HCT116 (cell line): ENCODE measurements at regions not wholly inside any gene's neighbourhood (a gene's known extent, or its start where the extent isn't known, plus 50 kb on each side); places are given as distances from the start of the nearest gene placed in this dataset.
"Not testable (repeated sequence)": the region's sequence is repeated elsewhere in the genome, so short reads cannot be mapped to it uniquely, and the experiment has no call there.

Experiments used
- ATAC-seq: fragments of 200-7000 bp; cut with Tn5 transposase; 2 replicates; pipeline ENCODE4 v1.9.1; 2020; ENCODE audit warnings: mild to moderate bottlenecking, moderate library complexity
- BruUV-seq: library from RNA; stranded (reverse); fragments of 400-500 nt; replicated peaks from 2 replicates; lab custom pipeline; 2021; lab: Mats Ljungman, UMichigan
- CTCF ChIA-PET: fragments of 300-600 bp; sonication (Branson Sonifier 250); formaldehyde crosslinking; loops from one replicate; lab custom pipeline; 2021; ENCODE audit warnings: antibody characterized with exemption; lab: Charles Lee
- POLR2A ChIA-PET: fragments of 300-600, 350-600 bp; sonication (Branson Sonifier 250); formaldehyde crosslinking; loops from one replicate; lab custom pipeline; 2021; ENCODE audit warnings: antibody characterized with exemption; lab: Charles Lee
- RAD21 ChIA-PET, 2 experiments: fragments of 300-600 bp; sonication (Branson Sonifier 250); formaldehyde crosslinking; loops; one replicate each; lab custom pipeline; 2023; ENCODE audit warnings: low total read pairs in 2 of 2; ENCODE audit not compliant: uncharacterized antibody in 2 of 2, unreplicated experiment in 2 of 2, low non-redundant PET in 1 of 2; lab: Charles Lee
- DNase-seq: peaks from one replicate; pipeline ENCODE4 v3.0.0-alpha.2; 2010; ENCODE audit warnings: low read depth, low spot score
- H2AFZ ChIP-seq: fragments of 200-600 bp; shearing (Covaris generic), sonication (generic); 2 replicates; pipeline ENCODE4 v1.6.1; 2017; ENCODE audit warnings: low read depth, mixed run types, mixed read lengths, antibody characterized with exemption, low read length; ENCODE audit not compliant: poor library complexity, severe bottlenecking
- H3K27ac ChIP-seq: 2 replicates; pipeline ENCODE4 v1.5.1; 2012; ENCODE audit warnings: low read depth, low read length
- H3K27me3 ChIP-seq: fragments of 200-600 bp; sonication (generic); 2 replicates; pipeline ENCODE4 v1.6.1; 2016; ENCODE audit warnings: mixed run types, low read length, mixed read lengths; ENCODE audit not compliant: insufficient read depth
- H3K36me3 ChIP-seq, 2 experiments: fragments of 200-500 bp in 1 of 2; fragments of 200-600 bp in 1 of 2; sonication (Bioruptor generic) in 1 of 2; sonication (generic) in 1 of 2; 2 replicates each; pipeline versions ENCODE4 v1.5.1 to v1.6.1; 2014 to 2016; ENCODE audit warnings: low read length in 2 of 2, inconsistent platforms in 1 of 2, mixed read lengths in 1 of 2, mixed run types in 1 of 2; ENCODE audit not compliant: insufficient read depth in 2 of 2, control insufficient read depth in 1 of 2
- H3K4me1 ChIP-seq, 2 experiments: fragments of 200-600 bp in 1 of 2; sonication (generic) in 1 of 2; 2 replicates each; pipeline versions ENCODE4 v1.5.1 to v1.6.1; 2012 to 2017; ENCODE audit warnings: low read length in 2 of 2, inconsistent platforms in 1 of 2, mild to moderate bottlenecking in 1 of 2, mixed read lengths in 1 of 2, mixed run types in 1 of 2, moderate library complexity in 1 of 2; ENCODE audit not compliant: insufficient read depth in 2 of 2, control insufficient read depth in 1 of 2
- H3K4me2 ChIP-seq: fragments of 200-600 bp; sonication (generic); 2 replicates; pipeline ENCODE4 v1.6.1; 2017; ENCODE audit warnings: mixed run types, low read length, mixed read lengths
- H3K4me3 ChIP-seq, 2 experiments: fragments of 200-600 bp in 1 of 2; sonication (generic) in 1 of 2; replicated peaks in 1 of 2; 2 replicates each; pipeline ENCODE4 v1.5.1; 2011 to 2016; ENCODE audit warnings: low read length in 2 of 2, control low read depth in 1 of 2, low read depth in 1 of 2, mild to moderate bottlenecking in 1 of 2, mixed read lengths in 1 of 2, mixed run types in 1 of 2
- H3K79me2 ChIP-seq: fragments of 200-600 bp; sonication (generic); 2 replicates; pipeline ENCODE4 v1.6.1; 2017; ENCODE audit warnings: mild to moderate bottlenecking, mixed run types, low read length, moderate library complexity, mixed read lengths; ENCODE audit not compliant: insufficient read depth
- H3K9ac ChIP-seq: fragments of 200-600 bp; sonication (generic); 2 replicates; pipeline ENCODE4 v1.6.1; 2016; ENCODE audit warnings: low read length, mixed read lengths
- H3K9me2 ChIP-seq: fragments of 200-600 bp; sonication (generic), shearing (Covaris generic); 2 replicates; pipeline ENCODE4 v1.6.1; 2017; ENCODE audit warnings: mixed run types, mild to moderate bottlenecking, moderate library complexity; ENCODE audit not compliant: insufficient read depth
- H3K9me3 ChIP-seq, 2 experiments: fragments of 200-500 bp in 1 of 2; fragments of 200-600 bp in 1 of 2; sonication (Bioruptor generic) in 1 of 2; sonication (generic) in 1 of 2; 2 replicates each; pipeline ENCODE4 v1.6.1; 2014 to 2017; ENCODE audit warnings: low read length in 2 of 2, mixed read lengths in 2 of 2, inconsistent platforms in 1 of 2, low read depth in 1 of 2, mild to moderate bottlenecking in 1 of 2, mixed run types in 1 of 2, moderate library complexity in 1 of 2; ENCODE audit not compliant: control insufficient read depth in 1 of 2, insufficient read depth in 1 of 2
- H4K20me1 ChIP-seq: fragments of 200-600 bp; sonication (generic), shearing (Covaris generic); 2 replicates; pipeline ENCODE4 v1.6.1; 2017; ENCODE audit warnings: mixed run types, mild to moderate bottlenecking, moderate library complexity; ENCODE audit not compliant: insufficient read depth
- CEBPB ChIP-seq: IDR thresholded peaks from 2 replicates; pipeline ENCODE4 v1.6.1; 2012; ENCODE audit warnings: low read depth
- ELF1 ChIP-seq: IDR thresholded peaks from 2 replicates; pipeline ENCODE4 v1.6.1; 2012; ENCODE audit warnings: low read depth, borderline replicate concordance
- JUND ChIP-seq: IDR thresholded peaks from 2 replicates; pipeline ENCODE4 v1.6.1; 2012
- POLR2A ChIP-seq: IDR thresholded peaks from 2 replicates; pipeline ENCODE4 v1.7.0; 2011; ENCODE audit warnings: borderline replicate concordance; ENCODE audit not compliant: insufficient read depth, insufficient read length; ENCODE audit errors: extremely low read depth
- SP1 ChIP-seq: IDR thresholded peaks from 2 replicates; pipeline ENCODE4 v1.6.1; 2012; ENCODE audit warnings: low read depth
- SRF ChIP-seq: IDR thresholded peaks from 2 replicates; pipeline ENCODE4 v1.6.1; 2012; ENCODE audit warnings: low read depth
- YY1 ChIP-seq: IDR thresholded peaks from 2 replicates; pipeline ENCODE4 v1.6.1; 2011; ENCODE audit warnings: low read length, low read depth, moderate library complexity, mild to moderate bottlenecking; ENCODE audit not compliant: insufficient replicate concordance; ENCODE audit errors: extremely low read depth
- ZFX ChIP-seq: fragments of 450-650 bp; IDR thresholded peaks from 2 replicates; pipeline ENCODE4 v1.6.1; 2017
- ZNF274 ChIP-seq: fragments of 200-500 bp; sonication (Bioruptor generic); IDR thresholded peaks from 2 replicates; pipeline ENCODE4 v1.6.1; 2014; ENCODE audit warnings: mild to moderate bottlenecking, low read depth, low read length, inconsistent platforms
- intact Hi-C: fragments of 100-400 bp; cut with micrococcal nuclease; formaldehyde crosslinking; loops from 2 replicates; pipeline ENCODE4 v1.10.0; 2022
- TF ChIP-seq, protein P1 (sequence below): IDR thresholded peaks from 2 replicates; pipeline ENCODE4 v1.6.1; 2012; ENCODE audit warnings: low read depth
- TF ChIP-seq, protein P2 (sequence below): IDR thresholded peaks from 2 replicates; pipeline ENCODE4 v1.6.1; 2012
- TF ChIP-seq, protein P3 (sequence below): IDR thresholded peaks from 2 replicates; pipeline ENCODE4 v1.6.1; 2011; ENCODE audit warnings: mild to moderate bottlenecking, low read length, moderate library complexity; ENCODE audit not compliant: insufficient replicate concordance; ENCODE audit errors: extremely low read depth

DNA sequence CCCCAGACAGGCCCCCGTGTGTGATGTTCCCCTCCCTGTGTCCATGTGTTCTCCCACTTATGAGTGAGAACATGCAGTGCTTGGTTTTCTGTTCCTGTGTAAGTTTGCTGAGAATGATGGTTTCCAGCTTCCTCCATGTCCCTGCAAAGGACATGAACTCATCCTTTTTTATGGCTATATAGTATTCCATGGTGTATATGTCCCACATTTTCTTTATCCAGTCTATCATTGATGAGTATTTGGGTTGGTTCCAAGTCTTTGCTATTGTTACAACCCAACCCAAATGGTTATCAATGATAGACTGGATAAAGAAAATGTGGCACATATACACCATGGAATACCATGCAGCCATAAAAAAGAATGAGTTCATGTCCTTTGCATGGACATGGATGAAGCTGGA, 184.5 kb downstream of the PDCD6IP start:
- DNase-seq, BruUV-seq, H3K27me3 ChIP-seq, H3K4me3 ChIP-seq, H3K36me3 ChIP-seq, POLR2A ChIA-PET, RAD21 ChIA-PET, H3K79me2 ChIP-seq, ATAC-seq, H3K9me2 ChIP-seq, H4K20me1 ChIP-seq, H3K4me1 ChIP-seq, H3K4me2 ChIP-seq, CTCF ChIA-PET, H2AFZ ChIP-seq, H3K9ac ChIP-seq, H3K27ac ChIP-seq, H3K9me3 ChIP-seq: not testable (repeated sequence)
- intact Hi-C loops, result loop anchor here (5.0 kb wide), 2 partner anchors 699 to 1924 kb away; no protein-coding TSS in a partner anchor

DNA sequence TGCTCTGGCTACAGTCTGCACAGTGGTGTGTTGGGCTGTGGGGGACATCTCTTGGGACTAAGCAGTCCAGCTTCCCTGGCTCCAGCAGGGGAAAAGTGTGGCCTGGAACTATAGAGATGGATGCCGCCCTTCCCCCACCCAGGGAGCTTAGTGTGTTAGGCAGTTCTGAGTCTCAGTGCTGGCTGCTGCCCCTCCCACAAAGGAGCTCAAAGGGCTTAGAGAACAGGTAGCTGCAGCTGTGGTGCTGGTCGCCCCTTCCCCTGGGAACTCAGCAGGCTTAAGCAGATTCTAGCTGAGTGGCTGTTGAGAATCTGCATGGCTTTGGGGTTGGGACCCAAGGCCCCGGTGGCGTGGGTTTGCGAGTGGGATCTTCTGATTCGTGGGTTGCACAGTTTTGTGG, 190.8 kb downstream of the PDCD6IP start:
- Histone ChIP-seq H3K9me2 (no peaks in the 10 kb centered on the region), H3K36me3 (no peaks in the 10 kb centered on the region), H3K4me2 (no peak overlapping the region), H3K79me2 (no peaks in the 10 kb centered on the region), H3K9ac (no peak overlapping the region), H3K9me3 (no peaks in the 10 kb centered on the region), H4K20me1 (no peaks in the 10 kb centered on the region), H2AFZ (no peak overlapping the region), H3K4me3 (no peak overlapping the region), H3K4me1 (no peaks in the 10 kb centered on the region), H3K27ac (no peak overlapping the region), H3K27me3 (peaks cover 18% of the 10 kb centered on the region; the same call in 1 of the 2 replicates)
- intact Hi-C loops, result no loop called here
- ChIA-PET POLR2A (no interaction called here), CTCF (no interaction called here), RAD21 (no interaction called here)
- BruUV-seq, result no TSS peak
- ATAC-seq, result no peak
- DNase-seq, result no peak
- TF ChIP-seq SRF (no peak), CEBPB (no peak), ZNF274 (no peak), ZFX (no peak), ELF1 (no peak), YY1 (no peak), POLR2A (no peak), JUND (no peak), SP1 (no peak)
- TF ChIP-seq, protein P1, sequence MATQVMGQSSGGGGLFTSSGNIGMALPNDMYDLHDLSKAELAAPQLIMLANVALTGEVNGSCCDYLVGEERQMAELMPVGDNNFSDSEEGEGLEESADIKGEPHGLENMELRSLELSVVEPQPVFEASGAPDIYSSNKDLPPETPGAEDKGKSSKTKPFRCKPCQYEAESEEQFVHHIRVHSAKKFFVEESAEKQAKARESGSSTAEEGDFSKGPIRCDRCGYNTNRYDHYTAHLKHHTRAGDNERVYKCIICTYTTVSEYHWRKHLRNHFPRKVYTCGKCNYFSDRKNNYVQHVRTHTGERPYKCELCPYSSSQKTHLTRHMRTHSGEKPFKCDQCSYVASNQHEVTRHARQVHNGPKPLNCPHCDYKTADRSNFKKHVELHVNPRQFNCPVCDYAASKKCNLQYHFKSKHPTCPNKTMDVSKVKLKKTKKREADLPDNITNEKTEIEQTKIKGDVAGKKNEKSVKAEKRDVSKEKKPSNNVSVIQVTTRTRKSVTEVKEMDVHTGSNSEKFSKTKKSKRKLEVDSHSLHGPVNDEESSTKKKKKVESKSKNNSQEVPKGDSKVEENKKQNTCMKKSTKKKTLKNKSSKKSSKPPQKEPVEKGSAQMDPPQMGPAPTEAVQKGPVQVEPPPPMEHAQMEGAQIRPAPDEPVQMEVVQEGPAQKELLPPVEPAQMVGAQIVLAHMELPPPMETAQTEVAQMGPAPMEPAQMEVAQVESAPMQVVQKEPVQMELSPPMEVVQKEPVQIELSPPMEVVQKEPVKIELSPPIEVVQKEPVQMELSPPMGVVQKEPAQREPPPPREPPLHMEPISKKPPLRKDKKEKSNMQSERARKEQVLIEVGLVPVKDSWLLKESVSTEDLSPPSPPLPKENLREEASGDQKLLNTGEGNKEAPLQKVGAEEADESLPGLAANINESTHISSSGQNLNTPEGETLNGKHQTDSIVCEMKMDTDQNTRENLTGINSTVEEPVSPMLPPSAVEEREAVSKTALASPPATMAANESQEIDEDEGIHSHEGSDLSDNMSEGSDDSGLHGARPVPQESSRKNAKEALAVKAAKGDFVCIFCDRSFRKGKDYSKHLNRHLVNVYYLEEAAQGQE, result no peak
- TF ChIP-seq, protein P2, sequence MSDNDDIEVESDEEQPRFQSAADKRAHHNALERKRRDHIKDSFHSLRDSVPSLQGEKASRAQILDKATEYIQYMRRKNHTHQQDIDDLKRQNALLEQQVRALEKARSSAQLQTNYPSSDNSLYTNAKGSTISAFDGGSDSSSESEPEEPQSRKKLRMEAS, result no peak
- TF ChIP-seq, protein P3, sequence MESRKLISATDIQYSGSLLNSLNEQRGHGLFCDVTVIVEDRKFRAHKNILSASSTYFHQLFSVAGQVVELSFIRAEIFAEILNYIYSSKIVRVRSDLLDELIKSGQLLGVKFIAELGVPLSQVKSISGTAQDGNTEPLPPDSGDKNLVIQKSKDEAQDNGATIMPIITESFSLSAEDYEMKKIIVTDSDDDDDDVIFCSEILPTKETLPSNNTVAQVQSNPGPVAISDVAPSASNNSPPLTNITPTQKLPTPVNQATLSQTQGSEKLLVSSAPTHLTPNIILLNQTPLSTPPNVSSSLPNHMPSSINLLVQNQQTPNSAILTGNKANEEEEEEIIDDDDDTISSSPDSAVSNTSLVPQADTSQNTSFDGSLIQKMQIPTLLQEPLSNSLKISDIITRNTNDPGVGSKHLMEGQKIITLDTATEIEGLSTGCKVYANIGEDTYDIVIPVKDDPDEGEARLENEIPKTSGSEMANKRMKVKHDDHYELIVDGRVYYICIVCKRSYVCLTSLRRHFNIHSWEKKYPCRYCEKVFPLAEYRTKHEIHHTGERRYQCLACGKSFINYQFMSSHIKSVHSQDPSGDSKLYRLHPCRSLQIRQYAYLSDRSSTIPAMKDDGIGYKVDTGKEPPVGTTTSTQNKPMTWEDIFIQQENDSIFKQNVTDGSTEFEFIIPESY, result no peak
